ENCODE measurements at regions not wholly inside any gene's neighbourhood (a gene's known extent, or its start where the extent isn't known, plus 50 kb on each side); places are given as distances from the start of the nearest gene placed in this dataset.
A peak's percentile ranks its signal among the peaks of the same experiment; 100 is the strongest.
"Not testable (repeated sequence)": the region's sequence is repeated elsewhere in the genome, so short reads cannot be mapped to it uniquely, and the experiment has no call there.

DNA sequence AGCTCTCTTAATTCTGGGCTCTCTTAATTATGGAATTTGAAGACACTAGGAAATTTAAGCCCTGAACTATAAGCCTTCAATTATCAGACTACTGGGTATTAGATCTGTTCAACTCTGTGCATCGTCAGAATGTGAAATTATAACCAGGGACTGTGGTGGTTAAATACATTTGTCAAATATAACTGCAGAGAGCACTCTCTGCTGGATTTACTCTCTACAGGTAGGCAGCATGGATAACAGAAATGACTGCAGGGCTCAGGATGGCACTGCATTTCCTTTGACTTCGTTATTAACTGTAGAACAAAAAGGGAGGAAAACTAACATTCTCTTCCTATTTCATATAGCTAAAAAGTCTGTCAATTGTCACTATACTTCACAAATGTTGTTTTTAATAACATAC lies 310.1 kb upstream of the RASGEF1B start:
- no peak overlapping the region for H3K4me3 Mint-ChIP-seq
- H3K27me3 Mint-ChIP-seq = no peaks in the 10 kb centered on the region
- no peak overlapping the region for H3K27ac Mint-ChIP-seq
- no peaks in the 10 kb centered on the region for H3K4me1 Mint-ChIP-seq
- H3K36me3 Mint-ChIP-seq = peaks cover 3% of the 10 kb centered on the region
- H3K9me3 Mint-ChIP-seq = no peaks in the 10 kb centered on the region

GRCh38 chr4:81777718-81778117 lies 306.0 kb upstream of the RASGEF1B start:
- not testable (repeated sequence) for H3K27ac Mint-ChIP-seq, H3K4me3 Mint-ChIP-seq, H3K9me3 Mint-ChIP-seq, H3K36me3 Mint-ChIP-seq, H3K4me1 Mint-ChIP-seq, H3K27me3 Mint-ChIP-seq

DNA sequence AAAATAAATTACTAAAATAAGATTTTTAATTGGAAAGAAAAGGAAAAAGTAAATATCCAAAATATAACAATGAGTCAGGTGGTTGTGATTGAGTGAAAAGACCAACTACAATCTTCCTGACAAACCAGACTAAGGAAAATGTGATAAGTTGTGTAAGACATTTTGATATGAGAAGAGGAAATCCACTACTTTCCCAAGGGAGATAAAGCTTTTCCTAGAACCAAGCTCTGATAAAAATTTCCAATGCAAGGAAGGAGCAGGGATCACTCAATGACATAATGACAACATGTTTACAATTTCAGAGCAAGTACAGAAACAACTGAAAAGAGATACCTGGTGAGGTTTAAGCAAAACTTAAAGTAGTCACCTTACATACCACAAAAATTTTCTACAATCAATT lies 305.1 kb upstream of the RASGEF1B start:
- Mint-ChIP-seq H3K27ac (no peak overlapping the region), H3K27me3 (peaks cover 2% of the 10 kb centered on the region), H3K4me1 (no peaks in the 10 kb centered on the region), H3K4me3 (no peak overlapping the region), H3K9me3 (no peaks in the 10 kb centered on the region), H3K36me3 (peaks cover 3% of the 10 kb centered on the region)

GRCh38 chr4:81773557-81773956 lies 301.9 kb upstream of the RASGEF1B start:
- Mint-ChIP-seq H3K4me3 (no peak overlapping the region), H3K4me1 (no peaks in the 10 kb centered on the region), H3K27ac (no peak overlapping the region), H3K36me3 (peaks cover 3% of the 10 kb centered on the region), H3K27me3 (peaks cover 2% of the 10 kb centered on the region), H3K9me3 (no peaks in the 10 kb centered on the region)

GRCh38 chr4:81771721-81772120 lies 300.0 kb upstream of the RASGEF1B start:
- Mint-ChIP-seq H3K4me1 (no peaks in the 10 kb centered on the region), H3K27me3 (peaks cover 2% of the 10 kb centered on the region), H3K36me3 (no peaks in the 10 kb centered on the region), H3K27ac (no peak overlapping the region), H3K9me3 (no peaks in the 10 kb centered on the region), H3K4me3 (no peak overlapping the region)

GRCh38 chr4:81769244-81769643 lies 297.5 kb upstream of the RASGEF1B start:
- no peak overlapping the region for H3K4me3 Mint-ChIP-seq
- no peaks in the 10 kb centered on the region for H3K36me3 Mint-ChIP-seq
- H3K27me3 Mint-ChIP-seq = no peaks in the 10 kb centered on the region
- H3K4me1 Mint-ChIP-seq = no peaks in the 10 kb centered on the region
- H3K27ac Mint-ChIP-seq = no peak overlapping the region
- no peaks in the 10 kb centered on the region for H3K9me3 Mint-ChIP-seq

DNA sequence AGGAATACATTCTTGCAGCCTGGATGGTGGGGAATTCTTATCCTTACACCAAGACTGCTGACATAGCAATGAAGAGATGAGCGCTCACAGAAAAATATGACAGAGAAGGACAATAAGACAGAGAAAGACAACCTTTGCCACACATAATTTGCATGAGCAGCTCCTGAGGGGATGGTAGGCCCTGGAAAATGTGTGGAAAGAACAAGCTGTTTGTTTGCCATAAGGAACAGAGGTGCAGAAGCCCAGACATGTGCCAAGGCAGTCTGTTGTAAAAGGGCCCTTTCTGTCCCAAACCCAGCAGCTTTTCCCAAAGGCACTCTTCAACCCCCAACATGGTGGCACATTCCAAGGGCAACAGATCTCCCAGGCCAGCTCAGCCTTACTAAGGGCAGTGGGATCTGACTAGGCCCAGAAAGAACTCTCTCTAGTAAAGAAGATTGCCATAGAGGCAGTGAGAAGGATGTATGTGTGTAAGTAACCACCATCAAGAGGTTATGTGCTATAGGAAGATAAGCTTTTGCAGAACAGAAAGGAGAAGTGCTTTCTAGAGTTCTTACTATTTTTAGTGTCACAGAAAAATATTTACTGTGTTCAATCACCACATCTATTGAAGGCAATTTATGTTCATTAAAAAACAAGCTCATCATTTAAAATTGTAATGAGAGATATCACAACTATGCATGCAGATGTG lies 287.0 kb upstream of the RASGEF1B start:
- peaks cover 11% of the 10 kb centered on the region for H3K4me1 Mint-ChIP-seq
- no peaks in the 10 kb centered on the region for H3K9me3 Mint-ChIP-seq
- H3K27ac Mint-ChIP-seq = no peak overlapping the region
- H3K4me3 Mint-ChIP-seq = no peak overlapping the region
- H3K36me3 Mint-ChIP-seq = no peaks in the 10 kb centered on the region
- no peaks in the 10 kb centered on the region for H3K27me3 Mint-ChIP-seq

DNA sequence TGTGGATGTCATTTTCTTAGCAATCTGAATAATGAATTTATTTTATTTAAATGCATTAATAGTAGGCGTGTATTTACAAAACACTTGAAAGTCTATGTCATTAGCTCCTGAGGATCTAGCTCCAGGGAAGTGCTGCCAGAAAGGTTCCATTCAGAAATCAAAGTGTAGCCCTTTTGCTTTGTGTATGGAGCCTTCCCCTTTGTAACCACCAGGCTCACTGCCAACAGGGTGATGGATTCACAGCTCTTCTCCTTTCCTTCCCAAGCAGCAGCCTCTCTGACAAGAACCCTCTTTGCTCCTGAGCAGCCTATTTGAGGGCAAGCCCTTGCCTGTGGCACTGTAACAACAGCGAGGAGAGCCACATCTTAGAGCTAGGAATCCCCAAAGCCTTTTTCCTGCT lies 286.0 kb upstream of the RASGEF1B start:
- peaks cover 11% of the 10 kb centered on the region for H3K4me1 Mint-ChIP-seq
- no peaks in the 10 kb centered on the region for H3K27me3 Mint-ChIP-seq
- H3K27ac Mint-ChIP-seq = no peak overlapping the region
- H3K36me3 Mint-ChIP-seq = no peaks in the 10 kb centered on the region
- H3K4me3 Mint-ChIP-seq = no peak overlapping the region
- H3K9me3 Mint-ChIP-seq = no peaks in the 10 kb centered on the region

GRCh38 chr4:81756973-81757372 lies 285.3 kb upstream of the RASGEF1B start:
- no peaks in the 10 kb centered on the region for H3K9me3 Mint-ChIP-seq
- no peaks in the 10 kb centered on the region for H3K36me3 Mint-ChIP-seq
- H3K4me3 Mint-ChIP-seq = no peak overlapping the region
- H3K27ac Mint-ChIP-seq = no peak overlapping the region
- H3K4me1 Mint-ChIP-seq = peaks cover 11% of the 10 kb centered on the region
- no peaks in the 10 kb centered on the region for H3K27me3 Mint-ChIP-seq

GRCh38 chr4:81756042-81756441 lies 284.3 kb upstream of the RASGEF1B start:
- Mint-ChIP-seq H3K4me3 (no peak overlapping the region), H3K4me1 (peaks cover 11% of the 10 kb centered on the region), H3K36me3 (no peaks in the 10 kb centered on the region), H3K9me3 (no peaks in the 10 kb centered on the region), H3K27me3 (no peaks in the 10 kb centered on the region), H3K27ac (no peak overlapping the region)

GRCh38 chr4:81754169-81754568 lies 282.5 kb upstream of the RASGEF1B start:
- Mint-ChIP-seq H3K27me3 (no peaks in the 10 kb centered on the region), H3K27ac (no peak overlapping the region), H3K4me1 (peaks cover 11% of the 10 kb centered on the region), H3K4me3 (no peak overlapping the region), H3K9me3 (no peaks in the 10 kb centered on the region), H3K36me3 (no peaks in the 10 kb centered on the region)

DNA sequence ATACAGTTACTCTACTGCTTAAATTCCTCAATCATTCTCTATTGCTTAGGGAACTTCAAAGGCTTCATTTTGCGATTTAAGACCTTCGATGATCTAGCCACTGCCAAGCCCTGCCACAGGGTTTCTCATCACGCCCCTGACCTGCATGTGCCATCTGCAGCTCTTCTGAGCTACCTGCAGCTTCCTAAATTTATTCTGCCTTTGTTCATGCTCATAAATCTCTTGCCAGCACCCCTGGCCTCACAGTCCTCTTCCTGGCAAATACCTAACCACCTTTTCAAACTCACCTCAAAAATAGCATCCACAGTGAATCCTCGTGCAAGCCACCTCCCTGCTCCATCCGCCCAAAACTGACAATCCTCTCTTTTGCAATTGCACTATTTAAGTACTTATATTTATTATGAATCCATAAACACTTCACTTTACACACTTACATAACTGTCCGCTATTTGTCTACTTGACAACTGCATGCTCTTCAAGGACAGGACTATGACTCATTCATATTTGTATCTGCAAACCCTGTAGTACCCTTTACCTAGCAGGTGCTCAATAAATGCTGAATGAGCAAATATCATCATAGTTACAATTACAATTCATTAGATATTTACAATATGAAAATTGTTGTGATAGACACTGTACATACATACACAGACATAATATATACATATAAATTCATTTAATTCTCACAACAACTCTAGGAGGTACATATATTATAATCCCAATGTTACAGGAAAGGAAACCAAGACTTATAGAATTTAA lies 280.0 kb upstream of the RASGEF1B start:
- Mint-ChIP-seq H3K4me3 (no peak overlapping the region), H3K36me3 (no peaks in the 10 kb centered on the region), H3K27me3 (no peaks in the 10 kb centered on the region), H3K4me1 (peaks cover 7% of the 10 kb centered on the region), H3K27ac (no peak overlapping the region), H3K9me3 (no peaks in the 10 kb centered on the region)

DNA sequence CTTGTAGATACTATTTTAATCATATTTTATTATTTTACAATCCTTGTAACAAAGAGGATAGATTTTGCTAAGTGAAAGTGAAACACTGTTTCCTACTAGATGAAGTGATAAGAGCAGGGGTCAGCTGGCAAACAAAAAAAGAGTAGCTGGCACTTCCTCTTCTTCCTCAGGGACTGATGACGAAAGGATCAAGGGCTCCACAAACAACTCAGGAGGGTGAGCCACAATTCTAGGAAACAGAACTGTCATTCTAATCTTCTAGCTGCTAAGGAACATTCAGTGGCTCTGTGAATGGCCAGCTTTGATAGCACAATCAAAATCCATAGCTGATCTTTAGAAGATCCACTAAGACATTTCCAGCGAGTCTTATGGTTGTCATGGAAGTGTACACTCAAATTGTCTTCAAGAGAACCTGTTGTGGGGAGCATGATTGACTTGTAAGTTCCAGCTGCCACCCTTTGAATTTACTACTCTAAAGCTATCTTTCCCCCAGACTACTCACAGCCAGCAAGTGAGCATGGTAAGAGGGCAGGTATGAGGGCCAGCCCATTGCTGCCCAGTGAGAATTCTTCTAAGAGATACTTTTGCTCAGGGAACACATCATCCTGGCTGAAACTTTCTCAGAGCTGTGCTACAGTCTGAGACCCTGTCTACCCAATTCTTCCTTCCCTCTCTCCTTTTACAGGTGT lies 275.7 kb upstream of the RASGEF1B start:
- Mint-ChIP-seq H3K4me3 (no peak overlapping the region), H3K9me3 (no peaks in the 10 kb centered on the region), H3K4me1 (no peaks in the 10 kb centered on the region), H3K27ac (peak overlapping the region; percentile 3), H3K27me3 (no peaks in the 10 kb centered on the region), H3K36me3 (no peaks in the 10 kb centered on the region)

GRCh38 chr4:81746773-81747172 lies 275.1 kb upstream of the RASGEF1B start:
- Mint-ChIP-seq H3K27me3 (no peaks in the 10 kb centered on the region), H3K4me1 (no peaks in the 10 kb centered on the region), H3K36me3 (no peaks in the 10 kb centered on the region), H3K9me3 (no peaks in the 10 kb centered on the region), H3K4me3 (no peak overlapping the region), H3K27ac (no peak overlapping the region)

GRCh38 chr4:81746071-81746470 lies 274.4 kb upstream of the RASGEF1B start:
- H3K4me3 Mint-ChIP-seq = no peak overlapping the region
- H3K27me3 Mint-ChIP-seq = no peaks in the 10 kb centered on the region
- H3K4me1 Mint-ChIP-seq = no peaks in the 10 kb centered on the region
- no peak overlapping the region for H3K27ac Mint-ChIP-seq
- no peaks in the 10 kb centered on the region for H3K9me3 Mint-ChIP-seq
- no peaks in the 10 kb centered on the region for H3K36me3 Mint-ChIP-seq

DNA sequence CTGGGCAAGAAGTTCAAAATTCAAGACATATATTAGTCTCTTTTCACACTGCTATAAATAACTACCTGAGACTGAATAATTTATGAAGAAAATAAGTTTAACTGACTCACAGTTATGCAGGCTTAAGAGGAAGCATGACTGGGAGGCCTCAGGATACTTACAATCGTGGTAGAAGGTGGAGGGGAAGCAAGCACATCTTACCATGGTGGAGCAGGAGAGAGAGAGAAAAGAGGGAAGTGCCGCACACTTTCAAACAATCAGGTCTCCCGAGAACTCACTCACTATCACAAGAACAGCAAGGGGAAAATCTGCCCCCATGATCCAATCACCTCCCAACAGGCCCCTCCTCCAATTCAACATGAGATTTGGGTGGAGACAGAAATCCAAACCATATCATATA lies 273.3 kb upstream of the RASGEF1B start:
- no peaks in the 10 kb centered on the region for H3K4me1 Mint-ChIP-seq
- H3K9me3 Mint-ChIP-seq = no peaks in the 10 kb centered on the region
- H3K27me3 Mint-ChIP-seq = no peaks in the 10 kb centered on the region
- H3K27ac Mint-ChIP-seq = no peak overlapping the region
- no peak overlapping the region for H3K4me3 Mint-ChIP-seq
- H3K36me3 Mint-ChIP-seq = no peaks in the 10 kb centered on the region

All from activated naive CD4-positive, alpha-beta T cell treated with anti-CD3 and anti-CD28 coated beads, Interleukin-2, amount 50 U/mL, for 24 hours (primary cell).